ENCODE measurements at regions not wholly inside any gene's neighbourhood (a gene's known extent, or its start where the extent isn't known, plus 50 kb on each side); places are given as distances from the start of the nearest gene placed in this dataset.
"Not testable (repeated sequence)": the region's sequence is repeated elsewhere in the genome, so short reads cannot be mapped to it uniquely, and the experiment has no call there.

DNA sequence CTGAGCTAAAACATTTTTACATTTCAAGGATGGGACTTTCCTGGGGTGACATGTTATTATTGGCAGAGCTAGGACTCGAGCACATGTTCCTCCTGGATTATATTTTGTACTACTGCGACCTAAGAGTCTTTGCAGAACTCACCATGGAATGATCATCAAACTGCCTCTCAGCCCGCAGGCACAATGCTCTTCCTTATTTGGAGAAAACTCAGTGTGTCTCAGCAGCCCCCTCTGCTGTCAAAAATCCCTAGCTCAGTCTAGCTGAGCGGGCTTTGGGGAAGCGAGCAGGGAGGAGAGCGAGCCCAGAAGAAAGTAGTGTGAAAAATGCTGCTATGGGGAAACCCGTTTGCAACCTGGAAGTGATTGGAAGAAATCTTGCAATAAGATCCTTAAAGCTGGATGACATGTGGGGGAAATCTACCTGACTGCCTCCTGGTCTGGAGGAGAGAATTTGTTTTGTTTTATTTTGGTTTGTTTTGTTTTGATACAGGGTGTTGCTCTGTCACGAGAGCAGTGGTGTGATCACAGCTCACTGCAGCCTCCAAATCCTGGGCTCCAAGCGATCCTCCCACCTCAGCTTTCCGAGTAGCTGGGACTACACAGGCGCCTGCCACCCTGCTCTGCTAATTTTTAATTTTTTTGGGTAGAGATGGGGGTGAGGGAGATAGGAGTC is 89.9 kb upstream of the CLINT1 start:
- no peak overlapping the region for H3K4me3 ChIP-seq (ENCODE audit: low read depth, low read length)
- TF ChIP-seq, protein P1, sequence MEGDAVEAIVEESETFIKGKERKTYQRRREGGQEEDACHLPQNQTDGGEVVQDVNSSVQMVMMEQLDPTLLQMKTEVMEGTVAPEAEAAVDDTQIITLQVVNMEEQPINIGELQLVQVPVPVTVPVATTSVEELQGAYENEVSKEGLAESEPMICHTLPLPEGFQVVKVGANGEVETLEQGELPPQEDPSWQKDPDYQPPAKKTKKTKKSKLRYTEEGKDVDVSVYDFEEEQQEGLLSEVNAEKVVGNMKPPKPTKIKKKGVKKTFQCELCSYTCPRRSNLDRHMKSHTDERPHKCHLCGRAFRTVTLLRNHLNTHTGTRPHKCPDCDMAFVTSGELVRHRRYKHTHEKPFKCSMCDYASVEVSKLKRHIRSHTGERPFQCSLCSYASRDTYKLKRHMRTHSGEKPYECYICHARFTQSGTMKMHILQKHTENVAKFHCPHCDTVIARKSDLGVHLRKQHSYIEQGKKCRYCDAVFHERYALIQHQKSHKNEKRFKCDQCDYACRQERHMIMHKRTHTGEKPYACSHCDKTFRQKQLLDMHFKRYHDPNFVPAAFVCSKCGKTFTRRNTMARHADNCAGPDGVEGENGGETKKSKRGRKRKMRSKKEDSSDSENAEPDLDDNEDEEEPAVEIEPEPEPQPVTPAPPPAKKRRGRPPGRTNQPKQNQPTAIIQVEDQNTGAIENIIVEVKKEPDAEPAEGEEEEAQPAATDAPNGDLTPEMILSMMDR (IDR thresholded peaks at IDR 0.05; ENCODE audit: borderline replicate concordance, insufficient read depth, low read depth, low read length), result peak; percentile 70

DNA sequence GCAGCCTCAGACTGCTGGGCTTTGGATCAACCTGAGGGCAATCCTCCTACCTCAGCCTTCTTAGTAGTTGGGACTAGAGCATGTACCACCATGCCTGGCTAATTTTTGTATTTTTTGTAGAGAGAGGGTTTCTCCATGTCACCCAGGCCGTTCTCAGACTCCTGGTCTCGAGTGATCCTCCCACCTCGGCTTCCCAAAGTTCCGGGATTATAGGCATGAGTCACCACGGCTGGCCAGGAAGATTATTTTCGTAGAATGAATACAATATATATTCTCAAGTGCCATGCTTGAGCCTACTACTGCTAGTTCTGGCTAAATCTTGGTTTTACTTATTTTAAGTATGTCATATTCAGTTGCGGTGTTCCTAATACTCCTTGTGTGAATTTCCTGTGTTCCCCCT is 88.2 kb upstream of the CLINT1 start:
- no peak overlapping the region for H3K4me3 ChIP-seq (ENCODE audit: low read depth, low read length)
- TF ChIP-seq, protein P1 (IDR thresholded peaks at IDR 0.05; ENCODE audit: borderline replicate concordance, insufficient read depth, low read depth, low read length), result no peak

DNA sequence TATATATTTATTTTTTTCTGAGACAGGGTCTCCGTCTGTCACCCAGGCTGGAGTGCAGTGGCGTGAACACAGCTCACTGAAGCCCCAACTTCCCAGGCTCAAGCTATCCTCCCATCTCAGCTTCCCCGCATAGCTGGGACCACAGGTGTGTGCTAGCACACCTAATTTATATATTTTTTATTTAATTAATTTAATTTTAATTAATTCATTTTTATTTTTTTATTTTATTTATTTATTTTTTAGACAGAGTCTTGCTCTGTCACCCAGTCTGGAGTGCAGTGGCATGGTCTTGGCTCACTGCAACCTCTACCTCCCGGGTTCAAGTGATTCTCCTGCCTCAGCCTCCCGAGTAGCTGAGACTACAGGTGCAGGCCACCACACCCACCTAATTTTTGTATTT is 86.9 kb upstream of the CLINT1 start:
- not testable (repeated sequence) for H3K4me3 ChIP-seq (ENCODE audit: low read depth, low read length)

DNA sequence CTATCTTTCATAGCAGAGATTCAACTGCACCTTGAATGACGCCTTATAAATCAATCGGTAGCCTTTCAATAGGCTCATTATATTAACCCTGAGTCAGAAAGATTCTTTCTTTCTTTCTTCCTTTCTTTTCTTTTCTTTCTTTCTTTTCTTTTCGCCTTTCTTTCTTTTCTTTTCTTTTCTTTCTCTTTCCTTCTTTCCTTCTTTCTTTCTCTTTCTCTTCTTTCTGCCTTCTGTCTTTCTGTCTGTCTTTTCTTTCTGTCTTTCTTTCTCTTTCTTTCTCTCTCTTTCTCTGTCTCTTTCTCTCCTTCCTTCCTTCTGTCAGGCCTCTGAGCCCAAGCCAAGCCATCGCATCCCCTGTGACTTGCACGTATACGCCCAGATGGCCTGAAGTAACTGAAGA is 86.0 kb upstream of the CLINT1 start:
- TF ChIP-seq, protein P1 (IDR thresholded peaks at IDR 0.05; ENCODE audit: borderline replicate concordance, insufficient read depth, low read depth, low read length), result no peak
- H3K4me3 ChIP-seq (ENCODE audit: low read depth, low read length), result no peak overlapping the region

DNA sequence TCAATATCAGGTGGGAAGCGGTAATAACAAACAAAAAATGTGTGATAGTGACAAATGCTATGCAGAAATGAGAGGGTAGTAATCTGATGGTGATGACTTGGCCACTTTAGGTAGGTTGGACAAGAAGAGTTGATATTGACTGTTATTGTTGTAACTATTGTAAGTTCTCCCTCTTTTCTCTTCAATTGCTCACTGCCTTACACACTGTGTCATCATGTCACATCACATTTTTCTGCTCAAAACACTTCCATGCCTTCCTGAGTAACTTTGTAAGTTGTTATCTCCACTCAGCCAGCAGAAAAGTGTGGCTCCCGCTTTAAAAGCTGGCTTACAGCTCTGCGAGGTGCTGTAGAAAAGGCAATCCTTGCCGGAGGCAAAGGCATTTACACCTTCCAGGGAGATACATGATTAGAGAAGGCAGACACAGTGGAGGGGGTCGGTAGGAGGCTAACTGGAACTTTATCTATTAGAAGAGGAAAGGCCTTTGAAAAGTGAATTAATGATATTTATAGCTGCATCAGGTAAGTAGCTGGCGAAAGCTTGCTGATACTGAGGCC is 85.2 kb upstream of the CLINT1 start:
- no peak overlapping the region for H3K4me3 ChIP-seq (ENCODE audit: low read depth, low read length)
- TF ChIP-seq, protein P1 (IDR thresholded peaks at IDR 0.05; ENCODE audit: borderline replicate concordance, insufficient read depth, low read depth, low read length), result no peak

DNA sequence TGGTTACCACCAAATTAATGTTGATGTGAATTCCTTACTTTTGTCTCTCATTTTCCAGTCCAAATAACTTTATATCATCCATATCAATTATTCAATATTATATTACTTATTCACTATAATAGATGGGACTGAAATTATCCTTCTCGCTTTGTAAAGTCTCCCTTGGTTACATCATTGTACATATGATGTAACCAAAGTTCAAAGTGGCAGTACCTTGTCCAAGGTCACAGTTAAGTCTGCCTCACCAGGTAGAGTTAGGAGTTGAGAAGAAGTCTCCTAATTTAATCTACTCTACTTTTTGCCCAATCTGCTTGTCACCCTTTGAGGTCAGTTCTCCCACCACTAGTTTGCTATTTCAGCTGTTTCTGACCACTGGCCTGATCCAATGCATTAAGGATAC is 83.7 kb upstream of the CLINT1 start:
- H3K4me3 ChIP-seq (ENCODE audit: low read depth, low read length), result no peak overlapping the region
- TF ChIP-seq, protein P1 (IDR thresholded peaks at IDR 0.05; ENCODE audit: borderline replicate concordance, insufficient read depth, low read depth, low read length), result no peak

DNA sequence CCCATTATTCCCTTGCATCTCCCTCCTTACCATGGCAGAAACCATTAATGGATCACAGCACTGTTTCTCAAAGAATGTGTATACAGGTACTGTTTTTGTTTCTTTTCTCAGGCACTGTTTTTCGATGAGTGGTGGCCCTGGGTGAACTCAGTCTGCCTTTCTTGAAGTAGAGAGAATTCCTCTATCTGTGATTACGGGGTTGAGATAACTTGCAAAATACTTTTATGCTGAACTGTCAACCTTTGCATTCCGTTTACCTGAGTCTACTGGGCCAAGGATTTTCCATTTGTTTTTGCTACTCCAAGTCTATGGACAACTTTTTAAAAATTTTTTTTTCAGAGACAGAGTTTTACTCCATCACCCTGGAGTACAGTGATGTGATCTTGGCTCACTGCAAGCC is 82.7 kb upstream of the CLINT1 start:
- TF ChIP-seq, protein P1 (IDR thresholded peaks at IDR 0.05; ENCODE audit: borderline replicate concordance, insufficient read depth, low read depth, low read length), result no peak
- H3K4me3 ChIP-seq (ENCODE audit: low read depth, low read length), result no peak overlapping the region

DNA sequence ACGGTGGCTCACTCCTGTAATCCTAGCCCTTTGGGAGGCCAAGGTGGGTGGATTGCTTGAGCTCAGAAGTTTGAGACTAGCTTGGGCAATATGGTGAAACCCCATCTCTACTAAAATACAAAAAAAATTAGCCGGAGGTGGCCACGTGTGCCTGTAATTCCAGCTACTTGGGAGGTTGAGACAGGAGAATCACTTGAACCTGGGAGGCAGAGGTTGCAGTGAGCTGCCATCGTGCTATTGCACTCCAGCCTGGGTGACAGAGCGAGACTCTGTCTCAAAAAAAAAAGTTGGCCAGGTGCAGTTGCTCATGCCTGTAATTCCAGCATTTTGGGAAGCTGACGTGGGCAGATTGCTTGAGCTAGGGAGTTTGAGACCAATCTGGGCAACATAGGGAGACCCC is 79.2 kb upstream of the CLINT1 start:
- H3K4me3 ChIP-seq (ENCODE audit: low read depth, low read length), result not testable (repeated sequence)

DNA sequence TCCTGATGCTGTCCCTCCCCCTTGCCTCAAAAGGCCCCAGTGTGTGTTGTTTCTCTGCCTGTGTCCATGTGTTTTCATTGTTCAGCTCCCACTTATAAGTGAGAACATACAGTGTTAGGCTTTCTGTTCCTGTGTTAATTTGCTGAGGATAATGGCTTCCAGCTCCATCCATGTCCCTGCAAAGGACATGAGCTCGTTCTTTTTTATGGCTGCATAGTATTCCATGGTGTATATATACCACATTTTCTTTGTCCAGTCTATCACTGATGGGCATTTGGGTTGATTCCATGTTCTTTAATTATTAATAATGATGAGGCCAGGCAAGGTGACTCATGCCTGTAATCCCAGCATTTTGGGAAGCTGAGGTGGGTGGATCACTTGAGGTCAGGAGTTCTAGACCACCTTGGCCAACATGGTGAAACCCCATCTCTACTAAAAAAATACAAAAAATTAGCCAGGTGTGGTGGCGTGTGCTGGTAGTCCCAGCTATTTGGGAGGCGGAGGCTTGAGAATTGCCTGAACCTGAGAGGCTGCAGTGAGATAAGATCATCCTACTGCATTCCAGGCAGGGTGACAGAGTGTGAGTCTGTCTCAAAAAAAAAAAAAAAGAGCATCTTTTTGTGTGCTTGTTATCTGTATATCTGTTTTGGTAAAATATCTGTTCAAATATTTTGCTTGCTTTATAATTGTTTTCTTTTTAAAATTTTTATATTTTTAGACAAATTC is 78.0 kb upstream of the CLINT1 start:
- H3K4me3 ChIP-seq (ENCODE audit: low read depth, low read length), result not testable (repeated sequence)
